ENCODE measurements at regions not wholly inside any gene's neighbourhood (a gene's known extent, or its start where the extent isn't known, plus 50 kb on each side); places are given as distances from the start of the nearest gene placed in this dataset.

GRCh38 chr5:74311961-74312360, 328.6 kb downstream of the ENC1 start:
- ATAC-seq (replicated peaks in 6 of 8) = no peak
- Histone ChIP-seq H3K4me1 (replicated peaks in 1 of 2) (peaks cover 29 to 32% of the 10 kb centered on the region in 2 donors), H3K27ac (no peak overlapping the region), H3K4me3 (no peak overlapping the region)
- in situ Hi-C loops (cut with MboI; ENCODE audit: low pct_unique_long_range_greater_than_20kb in 2 of 9, low sequenced_read_pairs in 9 of 9, unreplicated experiment in 9 of 9) = no loop called here
- 83 to 100% (median 100%) methylated on average over 1 of the region's 1 CpG; no CpG with 5 or more reads in 6 of the 10 experiments for WGBS, 10 experiments

- Histone ChIP-seq H3K4me3 (no peak overlapping the region), H3K4me1 (replicated peaks in 1 of 2) (peaks cover 24 to 29% of the 10 kb centered on the region in 2 donors), H3K27ac (no peak overlapping the region)
- no peak for ATAC-seq (replicated peaks in 6 of 8)
- in situ Hi-C loops (cut with MboI; ENCODE audit: low pct_unique_long_range_greater_than_20kb in 2 of 9, low sequenced_read_pairs in 9 of 9, unreplicated experiment in 9 of 9) = no loop called here
- WGBS, 10 experiments = 41 to 94% (median 70%) methylated on average over 2 to 8 of the region's 8 CpGs
Observed at GRCh38 chr5:74310997-74311930, 329.3 kb downstream of the ENC1 start.

- Histone ChIP-seq H3K4me3 (no peak overlapping the region), H3K4me1 (replicated peaks in 1 of 2) (peaks cover 15 to 20% of the 10 kb centered on the region in 2 donors), H3K27ac (no peak overlapping the region)
- no peak for ATAC-seq (replicated peaks in 6 of 8)
- in situ Hi-C loops (cut with MboI; ENCODE audit: low pct_unique_long_range_greater_than_20kb in 2 of 9, low sequenced_read_pairs in 9 of 9, unreplicated experiment in 9 of 9) = no loop called here
- 29 to 100% (median 88%) methylated on average over 1 to 3 of the region's 3 CpGs; no CpG with 5 or more reads in 3 of the 10 experiments for WGBS, 10 experiments
Observed at GRCh38 chr5:74310386-74310785, 330.1 kb downstream of the ENC1 start.

GRCh38 chr5:74309050-74309449, 331.5 kb downstream of the ENC1 start:
- ATAC-seq (replicated peaks in 6 of 8) = no peak
- no peak overlapping the region for H3K4me3 ChIP-seq
- in situ Hi-C loops (cut with MboI; ENCODE audit: low pct_unique_long_range_greater_than_20kb in 2 of 9, low sequenced_read_pairs in 9 of 9, unreplicated experiment in 9 of 9) = no loop called here
- peaks cover 14 to 19% of the 10 kb centered on the region in 2 donors for H3K4me1 ChIP-seq (replicated peaks in 1 of 2)
- H3K27ac ChIP-seq = no peak overlapping the region

GRCh38 chr5:74306845-74307244, 333.7 kb downstream of the ENC1 start:
- ATAC-seq (replicated peaks in 6 of 8) = no peak
- Histone ChIP-seq H3K27ac (no peak overlapping the region), H3K4me1 (replicated peaks in 1 of 2) (peaks cover 9 to 11% of the 10 kb centered on the region in 2 donors), H3K4me3 (no peak overlapping the region)
- 0 to 100% (median 67%) methylated on average over 1 of the region's 2 CpGs; no CpG with 5 or more reads in 3 of the 10 experiments for WGBS, 10 experiments
- in situ Hi-C loops (cut with MboI; ENCODE audit: low pct_unique_long_range_greater_than_20kb in 2 of 9, low sequenced_read_pairs in 9 of 9, unreplicated experiment in 9 of 9) = no loop called here

GRCh38 chr5:74304536-74304935, 336.0 kb downstream of the ENC1 start:
- ATAC-seq (replicated peaks in 6 of 8) = no peak
- Histone ChIP-seq H3K4me3 (no peak overlapping the region), H3K4me1 (replicated peaks in 1 of 2) (no peaks in the 10 kb centered on the region), H3K27ac (no peak overlapping the region)
- WGBS, 10 experiments = 40 to 100% (median 94%) methylated on average over 1 of the region's 1 CpG; no CpG with 5 or more reads in 6 of the 10 experiments
- in situ Hi-C loops (cut with MboI; ENCODE audit: low pct_unique_long_range_greater_than_20kb in 2 of 9, low sequenced_read_pairs in 9 of 9, unreplicated experiment in 9 of 9) = no loop called here

- Histone ChIP-seq H3K4me1 (replicated peaks in 1 of 2) (no peaks in the 10 kb centered on the region), H3K27ac (no peak overlapping the region), H3K4me3 (no peak overlapping the region)
- ATAC-seq (replicated peaks in 6 of 8) = peak in 3 of 8 experiments; percentile 78 to 96 (median 89)
- WGBS, 10 experiments = 0 to 89% (median 50%) methylated on average over 1 to 3 of the region's 3 CpGs; no CpG with 5 or more reads in 4 of the 10 experiments
- in situ Hi-C loops (cut with MboI; ENCODE audit: low pct_unique_long_range_greater_than_20kb in 2 of 9, low sequenced_read_pairs in 9 of 9, unreplicated experiment in 9 of 9) = no loop called here
Observed at GRCh38 chr5:74303578-74303977, 336.9 kb downstream of the ENC1 start.

GRCh38 chr5:74301576-74301975, 339.0 kb downstream of the ENC1 start:
- peaks cover 5 to 6% of the 10 kb centered on the region in 2 donors for H3K4me1 ChIP-seq (replicated peaks in 1 of 2)
- in situ Hi-C loops (cut with MboI; ENCODE audit: low pct_unique_long_range_greater_than_20kb in 2 of 9, low sequenced_read_pairs in 9 of 9, unreplicated experiment in 9 of 9) = no loop called here
- H3K4me3 ChIP-seq = no peak overlapping the region
- no peak for ATAC-seq (replicated peaks in 6 of 8)
- no peak overlapping the region for H3K27ac ChIP-seq

GRCh38 chr5:74300808-74301389, 339.6 kb downstream of the ENC1 start:
- Histone ChIP-seq H3K4me3 (no peak overlapping the region), H3K27ac (no peak overlapping the region), H3K4me1 (replicated peaks in 1 of 2) (peaks cover 5 to 6% of the 10 kb centered on the region in 2 donors)
- in situ Hi-C loops (cut with MboI; ENCODE audit: low pct_unique_long_range_greater_than_20kb in 2 of 9, low sequenced_read_pairs in 9 of 9, unreplicated experiment in 9 of 9) = no loop called here
- peak in 1 of 8 experiments; percentile 33 for ATAC-seq (replicated peaks in 6 of 8)
- WGBS, 10 experiments = 20 to 100% (median 84%) methylated on average over 1 to 5 of the region's 6 CpGs; no CpG with 5 or more reads in 2 of the 10 experiments

- no peak overlapping the region for H3K4me3 ChIP-seq
- in situ Hi-C loops (cut with MboI; ENCODE audit: low pct_unique_long_range_greater_than_20kb in 2 of 9, low sequenced_read_pairs in 9 of 9, unreplicated experiment in 9 of 9) = no loop called here
- H3K4me1 ChIP-seq (replicated peaks in 1 of 2) = peaks cover 5 to 6% of the 10 kb centered on the region in 2 donors
- no peak for ATAC-seq (replicated peaks in 6 of 8)
- H3K27ac ChIP-seq = no peak overlapping the region
- WGBS, 10 experiments = 20 to 100% (median 85%) methylated on average over 1 to 2 of the region's 2 CpGs
Observed at GRCh38 chr5:74299833-74300232, 340.7 kb downstream of the ENC1 start.

- Histone ChIP-seq H3K4me1 (replicated peaks in 1 of 2) (peaks cover 5 to 6% of the 10 kb centered on the region in 2 donors), H3K4me3 (no peak overlapping the region), H3K27ac (no peak overlapping the region)
- peak in 5 of 8 experiments; percentile 62 to 88 (median 84) for ATAC-seq (replicated peaks in 6 of 8)
- in situ Hi-C loops (cut with MboI; ENCODE audit: low pct_unique_long_range_greater_than_20kb in 2 of 9, low sequenced_read_pairs in 9 of 9, unreplicated experiment in 9 of 9) = no loop called here
- 33 to 100% (median 76%) methylated on average over 1 to 7 of the region's 9 CpGs for WGBS, 10 experiments
Observed at GRCh38 chr5:74296685-74297408, 343.7 kb downstream of the ENC1 start.

GRCh38 chr5:74295676-74296075, 344.9 kb downstream of the ENC1 start:
- ATAC-seq (replicated peaks in 6 of 8) = no peak
- 33 to 100% (median 80%) methylated on average over 1 to 2 of the region's 2 CpGs; no CpG with 5 or more reads in 3 of the 10 experiments for WGBS, 10 experiments
- Histone ChIP-seq H3K4me3 (no peak overlapping the region), H3K4me1 (replicated peaks in 1 of 2) (peaks cover 6 to 14% of the 10 kb centered on the region in 2 donors), H3K27ac (no peak overlapping the region)
- in situ Hi-C loops (cut with MboI; ENCODE audit: low pct_unique_long_range_greater_than_20kb in 2 of 9, low sequenced_read_pairs in 9 of 9, unreplicated experiment in 9 of 9) = no loop called here

GRCh38 chr5:74295141-74295540, 345.4 kb downstream of the ENC1 start:
- Histone ChIP-seq H3K27ac (no peak overlapping the region), H3K4me1 (replicated peaks in 1 of 2) (peaks cover 6 to 17% of the 10 kb centered on the region in 2 donors), H3K4me3 (no peak overlapping the region)
- ATAC-seq (replicated peaks in 6 of 8) = no peak
- in situ Hi-C loops (cut with MboI; ENCODE audit: low pct_unique_long_range_greater_than_20kb in 2 of 9, low sequenced_read_pairs in 9 of 9, unreplicated experiment in 9 of 9) = no loop called here
- 79 to 100% (median 90%) methylated on average over 1 to 3 of the region's 3 CpGs; no CpG with 5 or more reads in 3 of the 10 experiments for WGBS, 10 experiments
